Suprapubic skin (tissue), 4 donors: ENCODE measurements at regions not wholly inside any gene's neighbourhood (a gene's known extent, or its start where the extent isn't known, plus 50 kb on each side); places are given as distances from the start of the nearest gene placed in this dataset.

Experiments
- DNase-seq, 2 donors: peaks; one replicate each; pipeline ENCODE4 v3.0.0-alpha.2; 2019; ENCODE audit warnings: low spot score in 2 of 2
- H3K27ac ChIP-seq: fragments of 200-600 bp; sonication (generic); one replicate; pipeline ENCODE4 v1.5.1; 2019
- H3K27me3 ChIP-seq: fragments of 200-600 bp; sonication (generic); one replicate; pipeline ENCODE4 v1.5.1; 2019
- H3K36me3 ChIP-seq: fragments of 200-600 bp; sonication (generic); one replicate; pipeline ENCODE4 v1.5.1; 2019
- H3K4me1 ChIP-seq: fragments of 200-600 bp; sonication (generic); one replicate; pipeline ENCODE4 v1.5.1; 2019
- H3K4me3 ChIP-seq: fragments of 200-600 bp; sonication (generic); one replicate; pipeline ENCODE4 v1.5.1; 2019; ENCODE audit warnings: mild to moderate bottlenecking
- H3K9me3 ChIP-seq: fragments of 200-600 bp; sonication (generic); one replicate; pipeline ENCODE4 v1.5.1; 2019
- CTCF ChIP-seq, 2 donors: fragments of 200-600 bp in 1 of 2; fragments of 450-650 bp in 1 of 2; sonication (generic) in 1 of 2; IDR thresholded peaks; one replicate each; pipeline ENCODE4 v1.5.1; 2016 to 2019; ENCODE audit warnings: antibody characterized with exemption in 2 of 2, mild to moderate bottlenecking in 1 of 2, moderate library complexity in 1 of 2
- EP300 ChIP-seq: sonication (generic); formaldehyde crosslinking; IDR thresholded peaks from one replicate; pipeline ENCODE4 v1.6.1; 2017; ENCODE audit warnings: antibody characterized with exemption
- POLR2A ChIP-seq, 2 donors: fragments of 450-650 bp; IDR thresholded peaks; one replicate each; pipeline ENCODE4 v1.6.1; 2017; ENCODE audit warnings: antibody characterized with exemption in 2 of 2, mild to moderate bottlenecking in 2 of 2, moderate library complexity in 2 of 2
- POLR2AphosphoS5 ChIP-seq, 3 donors: sonication (generic); formaldehyde crosslinking; IDR thresholded peaks; one replicate each; pipeline ENCODE4 v1.6.1; 2017; ENCODE audit warnings: antibody characterized with exemption in 3 of 3
- WGBS: methylation state at CpG from one replicate; pipeline ENCODE4 v1.1.5; 2018; 5-methylcytosine and 5-hydroxymethylcytosine counted together

- DNase-seq: no peak
- 64% methylated on average over 2 of the region's 2 CpGs for WGBS
Observed at GRCh38 chr4:120977435-120977997, 55.0 kb upstream of the PRDM5 start.

GRCh38 chr4:120973207-120973606 is 50.7 kb upstream of the PRDM5 start:
- H3K27ac ChIP-seq: no peak overlapping the region
- 86% methylated on average over 1 of the region's 1 CpG for WGBS
- no peaks in the 10 kb centered on the region for H3K27me3 ChIP-seq
- H3K9me3 ChIP-seq: no peaks in the 10 kb centered on the region
- H3K36me3 ChIP-seq: no peaks in the 10 kb centered on the region
- no peak overlapping the region for H3K4me3 ChIP-seq
- no peak for DNase-seq
- TF ChIP-seq EP300 (no peak), POLR2A (IDR thresholded peaks at IDR 0.05) (no peak), POLR2AphosphoS5 (IDR thresholded peaks at IDR 0.05) (no peak), CTCF (IDR thresholded peaks at IDR 0.05) (no peak)
- H3K4me1 ChIP-seq: no peaks in the 10 kb centered on the region

More at GRCh38 chr4:120977435-120977997, 55.0 kb upstream of the PRDM5 start:
- H3K9me3 ChIP-seq: no peaks in the 10 kb centered on the region
- no peaks in the 10 kb centered on the region for H3K4me1 ChIP-seq
- H3K4me3 ChIP-seq: no peak overlapping the region
- no peaks in the 10 kb centered on the region for H3K36me3 ChIP-seq
- no peaks in the 10 kb centered on the region for H3K27me3 ChIP-seq
- H3K27ac ChIP-seq: no peak overlapping the region
- TF ChIP-seq EP300 (no peak), POLR2AphosphoS5 (IDR thresholded peaks at IDR 0.05) (no peak), CTCF (IDR thresholded peaks at IDR 0.05) (peak in 1 of 2 donors; percentile 33)
